ENCODE measurements at regions not wholly inside any gene's neighbourhood (a gene's known extent, or its start where the extent isn't known, plus 50 kb on each side); places are given as distances from the start of the nearest gene placed in this dataset.
"Not testable (repeated sequence)": the region's sequence is repeated elsewhere in the genome, so short reads cannot be mapped to it uniquely, and the experiment has no call there.

DNA sequence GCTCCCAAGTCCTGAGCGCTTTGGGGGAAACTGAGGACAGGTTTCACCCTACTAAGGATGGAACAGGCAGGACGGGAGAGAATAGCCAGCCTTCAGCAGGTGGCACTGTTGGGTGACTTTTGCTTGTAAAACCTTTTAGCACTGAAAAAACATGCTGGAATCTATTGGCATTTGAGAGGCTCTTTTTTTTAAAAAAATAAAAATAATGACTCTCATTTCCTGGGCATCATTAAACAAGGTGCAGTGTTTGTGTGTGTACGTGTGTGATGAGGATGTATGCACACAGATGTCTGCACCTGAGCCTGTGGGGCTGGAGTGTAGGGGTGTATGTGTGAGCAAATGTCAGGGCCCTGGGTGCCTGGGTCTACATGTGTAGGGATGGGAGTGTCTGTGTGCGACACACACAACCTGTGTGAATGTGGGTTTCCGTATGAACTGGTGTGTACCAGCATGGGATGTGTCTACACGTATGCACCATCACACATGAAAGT, 177.9 kb downstream of the RPS24 start:
- peak; percentile 60 for DNase-seq

DNA sequence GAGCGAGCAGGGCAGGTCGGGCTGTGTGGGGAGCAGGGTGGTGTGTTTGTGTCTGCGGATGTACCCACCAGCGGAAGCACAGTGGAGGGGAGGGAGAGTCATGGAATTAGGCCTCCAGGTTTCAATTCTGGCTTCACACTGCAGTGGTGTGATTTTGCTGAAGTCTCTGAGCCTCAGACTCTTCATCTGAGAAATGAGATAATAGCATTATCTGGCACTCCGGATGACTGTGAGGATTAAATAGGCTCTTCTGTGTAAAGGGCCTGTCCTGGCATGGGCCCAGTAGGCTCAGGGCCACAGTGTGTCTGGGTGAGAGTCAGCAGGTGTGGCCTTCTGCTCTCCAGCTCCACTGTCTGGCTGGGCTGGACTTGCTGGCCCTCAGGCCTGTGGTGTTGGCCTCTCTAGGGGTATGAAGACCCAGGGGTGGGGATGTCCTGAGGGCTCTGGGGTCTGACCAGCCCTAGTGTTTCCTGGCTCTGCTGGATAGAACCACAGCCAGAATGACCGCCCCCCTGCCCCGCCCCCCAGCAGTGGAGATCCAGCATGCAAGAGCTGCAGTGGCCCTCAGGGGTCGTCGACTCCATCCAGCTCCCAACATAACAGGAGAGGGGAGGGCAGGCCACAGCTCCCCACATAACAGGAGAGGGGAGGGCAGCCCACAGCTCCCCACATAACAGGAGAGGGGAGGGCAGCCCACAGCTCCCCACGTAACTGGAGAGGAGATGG, 178.6 kb downstream of the RPS24 start:
- no peak for DNase-seq

DNA sequence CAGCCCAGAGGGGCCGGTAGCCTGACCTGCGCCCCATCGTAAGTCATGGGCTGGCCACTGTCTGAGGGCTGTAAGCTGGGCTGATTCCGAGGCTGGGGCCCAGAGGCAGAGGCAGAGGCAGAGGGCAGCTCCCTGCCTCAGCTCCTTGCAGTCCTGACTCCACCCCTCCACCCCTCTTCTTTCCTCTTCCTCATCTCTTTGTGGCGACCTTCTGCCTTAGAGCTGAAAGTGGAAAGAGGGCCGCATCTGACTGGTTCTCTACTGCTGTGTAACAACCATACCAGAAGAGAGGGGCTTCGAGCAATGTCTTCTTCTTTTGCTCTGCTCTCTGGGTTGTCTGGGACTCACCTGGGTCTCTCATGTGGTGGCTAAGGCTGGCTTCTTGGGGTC, 179.1 kb downstream of the RPS24 start:
- no peak for DNase-seq

DNA sequence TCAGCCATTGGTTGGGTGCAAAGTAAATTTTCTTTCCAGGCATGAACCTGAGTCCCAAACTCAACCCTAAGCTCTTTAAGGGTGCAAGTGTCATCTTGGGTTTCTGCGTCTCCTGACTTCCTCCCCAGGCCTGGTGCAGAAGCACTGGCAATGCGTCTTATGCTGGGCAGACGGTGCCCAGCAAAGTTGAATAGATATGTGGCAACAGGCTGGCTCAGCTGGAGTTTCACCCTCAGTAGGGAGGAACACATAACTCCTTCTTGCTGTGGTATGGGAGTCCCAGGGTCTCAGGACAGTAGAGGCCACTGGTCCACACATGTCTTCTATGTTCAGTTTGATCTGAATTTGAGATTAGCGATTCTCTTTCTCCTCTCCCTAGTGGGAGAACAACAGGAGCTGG, 181.3 kb downstream of the RPS24 start:
- no peak for DNase-seq

DNA sequence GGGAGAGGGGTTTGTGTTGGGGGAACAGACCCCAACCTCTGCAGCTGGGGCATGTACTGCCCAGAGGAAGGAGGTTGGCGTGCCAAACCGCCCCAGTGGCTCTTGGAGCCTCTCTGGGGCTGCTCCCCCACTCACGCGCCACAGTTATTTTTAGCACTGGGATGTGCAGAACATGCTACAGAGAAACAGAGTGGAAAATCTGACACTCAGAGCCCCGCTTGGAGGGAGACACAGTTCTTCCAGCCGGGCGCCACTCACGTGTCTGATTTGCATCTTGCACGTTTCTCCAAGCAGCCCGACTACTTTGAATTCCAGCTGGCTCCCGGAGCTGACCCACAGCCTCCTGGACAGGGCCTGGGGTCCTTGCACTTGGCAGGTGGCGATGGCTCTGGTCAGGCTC, 182.0 kb downstream of the RPS24 start:
- DNase-seq = peak; percentile 87

DNA sequence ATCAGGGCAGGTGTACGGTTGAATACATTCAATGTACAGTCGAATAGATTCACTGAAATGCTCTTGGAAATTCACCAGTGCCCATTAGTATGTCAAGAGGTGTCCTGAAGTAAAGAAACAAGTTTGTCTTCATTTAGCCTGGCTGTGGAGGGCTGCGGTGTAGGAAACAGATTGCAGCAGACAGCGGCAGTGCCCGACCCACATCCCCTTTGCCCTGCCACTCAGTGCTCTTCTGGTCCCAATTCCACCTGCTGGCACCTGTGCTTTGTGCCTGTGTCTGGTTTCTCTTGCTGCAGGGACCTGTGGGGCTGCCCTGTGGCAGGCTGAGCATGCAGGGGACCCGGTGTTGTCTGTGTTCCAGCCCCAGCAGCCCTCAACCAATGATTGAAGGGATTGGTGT, 183.7 kb downstream of the RPS24 start:
- DNase-seq = no peak

DNA sequence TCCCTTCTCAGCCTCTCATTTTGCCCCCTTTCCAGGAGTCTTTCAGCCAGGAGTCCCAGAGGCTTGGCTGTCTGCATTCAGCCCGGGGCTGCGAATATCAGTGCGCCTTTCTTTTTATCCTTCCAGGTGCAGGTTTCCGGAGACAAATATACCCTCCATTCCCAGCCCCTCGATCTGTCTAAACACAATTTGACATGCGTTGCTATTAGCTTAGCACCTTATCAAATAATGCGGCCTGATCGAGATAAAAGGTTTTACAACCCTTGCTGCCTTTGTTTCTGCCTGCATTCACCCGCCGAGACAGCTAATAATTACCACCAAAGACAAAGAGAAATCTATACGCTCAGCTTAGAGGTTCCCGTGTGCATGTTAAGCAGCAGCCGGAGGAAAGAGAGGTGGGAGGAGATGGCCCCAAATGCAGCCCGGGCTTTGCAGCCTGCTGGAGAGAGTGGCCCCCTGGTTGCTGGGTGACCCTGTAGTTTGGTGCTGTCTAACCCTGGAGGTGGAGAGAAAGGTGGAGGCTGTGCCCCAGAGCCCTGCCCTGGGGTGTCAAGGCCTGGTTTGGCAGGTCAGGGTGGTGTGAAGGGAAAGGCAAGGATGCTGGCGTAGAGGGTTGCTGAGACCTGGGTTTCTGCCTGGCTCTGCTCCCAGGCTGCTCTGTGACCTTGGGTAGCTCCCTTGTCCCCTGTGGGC, 185.3 kb downstream of the RPS24 start:
- DNase-seq = no peak

DNA sequence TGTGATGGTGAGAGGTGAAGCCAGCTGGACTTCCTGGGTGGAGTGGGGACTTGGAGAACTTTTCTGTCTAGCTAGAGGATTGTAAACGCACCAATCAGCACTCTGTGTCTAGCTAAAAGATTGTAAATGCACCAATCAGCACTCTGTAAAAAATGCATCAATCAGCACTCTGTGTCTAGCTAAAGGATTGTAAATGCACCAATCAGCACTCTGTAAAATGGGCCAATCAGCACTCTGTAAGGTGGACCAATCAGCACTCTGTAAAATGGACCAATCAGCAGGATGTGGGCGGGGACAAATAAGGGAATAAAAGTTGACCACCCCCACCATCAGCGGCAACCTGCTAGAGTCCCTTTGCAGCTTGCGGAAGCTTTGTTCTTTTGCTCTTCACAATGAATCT, 185.9 kb downstream of the RPS24 start:
- DNase-seq = not testable (repeated sequence)

DNA sequence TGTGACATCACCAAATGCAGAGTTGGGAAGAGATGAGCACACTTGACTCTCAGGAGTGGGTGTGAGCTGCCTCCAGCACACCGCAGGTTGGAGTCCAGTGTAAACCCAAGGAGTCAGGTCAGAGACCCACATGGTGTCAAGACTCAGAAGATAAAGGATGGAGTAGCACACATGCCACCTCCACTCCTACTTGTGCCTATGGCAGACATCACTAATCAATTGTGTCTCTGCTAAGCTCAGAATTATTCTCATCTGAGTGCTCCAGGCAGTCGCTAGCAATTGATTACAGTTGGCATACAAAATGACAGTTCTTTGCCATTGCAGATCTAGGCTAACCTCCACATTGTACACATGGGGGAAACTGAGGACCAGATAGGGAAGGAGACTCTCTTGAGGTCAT, 187.1 kb downstream of the RPS24 start:
- DNase-seq = no peak

DNA sequence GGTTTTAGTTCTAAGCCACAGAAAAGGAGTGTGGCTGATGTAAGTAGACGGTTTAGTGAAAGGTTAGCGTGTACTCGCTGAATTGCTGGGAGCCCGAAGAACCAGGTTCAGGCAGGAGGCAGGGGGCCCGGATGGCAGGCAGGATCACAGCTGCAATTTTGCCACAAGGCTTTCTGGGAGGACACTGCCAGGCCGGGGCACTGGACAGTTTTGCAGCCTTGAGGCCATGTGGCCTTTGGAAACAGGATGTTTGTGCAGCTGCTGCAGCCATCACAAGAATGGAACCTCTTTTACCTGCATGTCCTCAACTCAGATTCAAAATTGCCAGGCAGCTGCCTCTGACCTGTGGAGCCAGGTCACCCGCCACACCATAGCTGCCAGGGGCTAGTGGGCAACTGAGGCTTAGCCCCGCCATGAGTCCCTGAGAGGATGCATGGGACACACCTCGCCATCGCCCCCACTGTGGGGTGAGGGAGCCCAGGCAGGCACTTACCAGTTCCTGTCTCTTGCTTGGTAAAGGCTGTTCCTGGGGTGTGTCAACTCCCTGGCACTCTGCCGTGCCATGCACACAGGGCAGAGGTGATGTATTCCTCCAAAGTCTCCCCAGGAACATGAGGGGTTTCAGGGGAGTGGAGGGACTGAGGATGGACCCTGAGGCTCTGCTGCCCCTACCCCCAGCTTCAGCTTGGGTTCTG, 188.6 kb downstream of the RPS24 start:
- DNase-seq = no peak

DNA sequence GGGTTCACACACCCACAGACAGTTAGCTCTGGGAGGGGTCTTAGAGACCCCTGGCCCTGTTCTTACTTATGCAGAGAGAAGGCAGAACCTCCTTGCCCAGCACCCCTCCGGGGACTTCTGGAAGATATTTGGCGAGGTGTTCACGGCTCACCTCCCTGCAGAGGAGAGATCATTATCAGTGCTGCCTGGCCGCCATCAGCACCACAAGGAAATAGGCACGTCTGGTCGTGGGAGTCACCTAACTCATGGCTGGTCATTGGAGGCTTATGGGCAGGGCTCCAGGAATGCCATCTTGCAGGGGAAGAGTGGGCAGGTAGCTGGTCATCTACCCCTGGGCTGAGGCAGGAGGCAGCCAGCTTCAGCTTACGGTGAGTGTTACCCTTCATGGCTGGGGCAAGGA, 189.4 kb downstream of the RPS24 start:
- DNase-seq = no peak

DNA sequence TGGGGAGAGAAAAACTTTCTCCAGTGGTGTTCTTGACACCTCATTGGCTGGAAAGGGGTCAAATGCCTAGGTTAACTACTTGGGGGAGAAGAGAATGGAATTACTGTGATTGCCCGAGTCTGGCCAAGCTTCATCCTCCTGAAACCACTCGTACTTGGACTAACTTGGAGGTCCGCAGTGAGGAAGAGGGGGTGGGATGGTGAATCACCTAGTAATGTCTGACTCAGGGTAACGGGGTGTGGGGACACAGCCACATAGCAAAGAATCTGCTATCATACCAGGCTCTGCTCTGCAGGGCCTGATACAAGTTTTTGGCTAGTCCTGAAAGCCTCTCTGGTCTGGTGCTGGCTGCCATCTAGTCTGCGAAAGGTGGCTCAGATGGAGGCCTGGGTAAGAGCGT, 190.9 kb downstream of the RPS24 start:
- DNase-seq = peak; percentile 66

DNA sequence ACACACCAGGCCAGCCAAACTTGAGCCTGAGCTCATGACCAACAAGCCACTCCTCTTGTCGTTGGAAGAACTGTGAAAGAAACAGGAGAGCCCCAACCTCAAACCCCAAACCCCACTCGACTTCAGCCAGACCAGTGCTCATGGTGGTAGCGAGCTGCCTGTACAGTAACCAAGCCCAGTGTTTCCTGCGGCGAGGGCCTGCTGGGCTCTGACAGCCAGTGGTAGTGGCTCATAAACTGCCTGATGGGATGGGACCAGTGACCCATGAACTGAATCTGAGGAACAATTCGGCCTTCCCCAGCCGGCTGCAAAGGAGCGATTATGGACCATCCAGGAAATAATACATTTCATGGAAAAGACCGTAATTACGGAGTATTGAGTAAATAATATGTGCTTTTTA, 191.9 kb downstream of the RPS24 start:
- no peak for DNase-seq

DNA sequence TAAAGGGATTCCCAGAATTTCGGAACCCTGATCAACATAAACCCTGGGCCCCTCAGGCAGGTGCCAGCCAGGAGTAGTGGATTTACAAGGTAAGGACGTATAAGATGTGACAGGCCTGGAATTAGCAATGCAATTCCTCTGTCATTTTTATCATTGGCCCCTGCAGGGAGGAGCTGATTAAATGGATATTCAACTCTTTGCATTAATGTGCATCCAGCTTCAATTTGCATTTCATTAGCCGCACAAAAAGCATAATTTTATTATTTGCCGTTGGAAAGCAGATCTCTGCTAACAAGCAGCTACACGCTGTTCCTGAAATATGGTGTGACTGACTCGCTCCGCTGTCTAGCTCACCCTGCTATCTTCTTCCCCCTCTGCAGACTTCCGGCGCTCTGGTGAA, 195.8 kb downstream of the RPS24 start:
- no peak for DNase-seq

DNA sequence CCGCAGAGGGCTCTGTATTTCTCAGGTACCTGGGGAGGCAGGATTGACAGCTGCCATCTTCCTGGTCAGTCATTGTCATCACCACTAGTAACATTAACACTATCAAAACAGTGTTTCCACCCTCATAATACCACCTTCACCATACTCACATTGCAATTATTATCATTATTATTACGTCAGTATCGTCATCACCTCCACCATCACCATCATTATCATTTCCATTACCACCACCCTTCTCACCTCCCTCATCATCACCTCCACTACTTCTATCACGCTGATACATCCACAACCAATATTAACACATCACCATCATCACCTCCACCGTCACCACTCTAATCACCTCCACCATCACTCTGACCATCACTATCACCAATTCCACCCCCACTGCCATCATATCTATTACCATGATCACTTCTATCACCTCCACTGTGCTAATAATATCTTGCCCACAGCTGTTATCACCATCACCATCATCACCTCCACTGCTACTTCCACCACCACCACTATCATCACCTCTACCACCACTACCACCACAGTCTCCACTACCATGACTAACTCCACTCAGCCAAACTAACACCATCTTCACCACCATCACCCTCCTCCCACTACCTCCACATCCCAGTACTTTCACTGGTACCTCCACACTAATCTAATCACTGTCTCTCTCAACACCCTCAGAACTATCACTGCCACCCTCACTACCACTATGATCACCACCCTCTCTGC, 196.4 kb downstream of the RPS24 start:
- no peak for DNase-seq

DNA sequence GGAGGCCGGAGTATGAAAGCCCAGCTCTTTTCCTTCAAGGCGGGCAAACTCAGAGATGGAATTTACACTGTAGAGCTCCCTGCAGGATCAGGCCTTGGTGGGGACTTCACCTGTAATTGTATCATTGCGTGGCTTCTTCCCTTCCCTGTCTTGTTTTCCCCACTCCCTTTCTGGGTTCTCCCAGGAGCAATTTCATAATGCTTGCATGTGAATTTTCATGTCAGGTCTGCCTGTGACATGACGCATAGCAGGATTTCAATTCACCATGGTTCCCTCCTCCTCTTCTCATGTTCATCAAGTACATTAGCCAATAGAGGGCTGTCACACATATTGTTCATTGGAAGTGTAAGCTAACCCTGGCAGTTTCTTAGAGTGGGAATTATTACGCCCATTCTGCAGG, 197.7 kb downstream of the RPS24 start:
- no peak for DNase-seq

DNA sequence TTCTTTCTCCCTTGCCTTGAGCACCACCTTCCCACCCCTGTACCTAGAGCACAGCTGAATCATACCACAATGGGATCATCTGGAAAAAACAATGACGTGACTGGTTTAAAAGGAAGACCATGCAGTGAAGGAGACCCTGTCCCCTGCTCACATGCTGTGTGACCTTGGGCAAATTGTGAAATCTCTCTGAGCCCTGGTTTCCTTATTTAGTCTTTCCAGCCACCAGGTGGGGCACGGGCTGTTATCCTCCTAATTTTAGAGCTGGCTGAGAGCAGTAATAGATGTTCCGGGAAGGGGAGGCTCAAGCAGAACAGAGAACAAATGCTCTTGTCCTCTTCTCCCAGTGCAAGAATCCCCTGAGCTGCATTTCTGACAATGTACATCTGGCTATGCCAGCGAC, 198.3 kb downstream of the RPS24 start:
- no peak for DNase-seq

DNA sequence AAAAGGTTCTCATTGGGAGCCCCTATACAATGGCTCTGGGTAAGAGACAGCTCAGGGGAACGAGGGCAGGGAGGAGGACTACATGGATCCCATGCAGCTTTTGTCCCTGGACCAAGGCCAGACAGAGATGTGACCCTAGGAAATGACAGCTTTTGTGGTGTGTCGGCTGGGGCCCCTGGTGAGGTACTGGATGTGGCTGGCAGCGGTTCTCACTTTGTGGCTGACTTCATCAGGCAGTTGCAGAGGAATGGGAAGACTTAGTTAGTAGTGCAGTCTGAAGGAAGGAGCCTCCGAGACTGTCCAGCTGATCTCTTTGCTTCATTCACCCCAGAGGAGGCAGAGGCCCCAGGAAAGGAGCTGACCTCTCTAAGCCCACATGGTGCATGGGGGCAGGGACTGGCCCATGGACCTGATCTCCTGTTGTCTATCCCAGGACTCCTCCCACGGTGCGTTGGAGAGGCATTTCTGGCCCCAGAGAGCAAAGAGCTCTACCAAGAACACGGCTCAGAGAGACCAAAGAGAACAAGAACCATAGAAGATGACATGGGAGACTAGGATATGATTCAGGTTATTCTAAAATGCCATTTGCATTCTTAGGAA, 202.9 kb downstream of the RPS24 start:
- no peak for DNase-seq

DNA sequence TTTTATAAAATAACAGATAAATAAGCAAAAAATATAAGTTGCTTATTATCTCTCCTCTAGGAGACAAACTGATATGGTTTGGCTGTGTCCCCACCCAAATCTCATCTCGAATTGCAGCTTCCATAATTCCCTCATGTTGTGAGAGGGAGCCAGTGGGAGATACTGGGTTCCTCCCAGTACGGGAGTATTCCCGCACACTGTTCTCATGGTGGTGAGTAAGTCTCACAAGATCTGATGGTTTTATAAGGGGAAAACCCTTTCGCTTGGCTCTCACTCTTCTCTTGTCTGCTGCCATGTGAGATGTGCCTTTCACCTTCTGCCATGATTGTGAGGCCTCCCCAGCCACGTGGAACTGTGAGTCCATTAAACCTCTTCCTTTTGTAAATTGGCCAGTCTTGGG, 204.3 kb downstream of the RPS24 start:
- DNase-seq = not testable (repeated sequence)

DNA sequence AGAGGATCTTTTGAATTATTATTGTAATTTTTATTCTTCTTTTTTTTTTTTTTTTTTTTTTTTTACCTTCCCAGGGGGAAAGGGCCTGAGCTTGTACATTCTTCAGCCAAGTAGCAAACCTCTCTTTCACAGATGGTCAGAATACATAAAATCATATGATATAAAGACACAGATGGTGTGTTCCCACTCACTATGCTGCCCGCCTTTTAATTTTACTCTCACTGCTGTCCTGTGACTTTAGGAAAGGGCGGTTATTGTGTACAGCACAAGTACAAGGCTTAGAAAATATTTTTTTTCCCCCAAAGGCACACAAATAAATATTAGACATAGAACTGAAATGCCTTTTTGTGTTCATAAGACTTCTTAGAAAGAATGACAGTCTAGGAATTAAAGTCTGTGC, 213.6 kb downstream of the RPS24 start:
- no peak for DNase-seq

DNA sequence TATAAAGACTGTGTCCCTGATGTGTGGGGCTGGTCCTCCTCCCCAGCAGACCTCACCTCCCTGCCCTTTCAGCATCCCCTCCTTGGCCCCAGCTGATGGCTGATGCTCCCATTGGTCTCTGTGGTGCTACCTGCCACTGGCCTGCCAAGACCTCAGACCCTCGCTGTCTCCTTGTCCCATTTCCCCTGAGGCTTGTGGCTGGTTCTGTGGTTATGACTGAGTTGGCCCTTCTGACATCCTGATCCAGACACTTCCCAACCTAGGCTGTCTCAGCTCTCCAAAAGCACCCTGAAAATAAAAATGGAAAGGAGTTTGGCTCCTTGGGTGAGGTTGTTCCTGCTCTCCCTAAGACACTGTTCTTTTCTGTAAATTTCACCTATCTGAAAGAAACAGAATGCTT, 214.2 kb downstream of the RPS24 start:
- DNase-seq = no peak

DNA sequence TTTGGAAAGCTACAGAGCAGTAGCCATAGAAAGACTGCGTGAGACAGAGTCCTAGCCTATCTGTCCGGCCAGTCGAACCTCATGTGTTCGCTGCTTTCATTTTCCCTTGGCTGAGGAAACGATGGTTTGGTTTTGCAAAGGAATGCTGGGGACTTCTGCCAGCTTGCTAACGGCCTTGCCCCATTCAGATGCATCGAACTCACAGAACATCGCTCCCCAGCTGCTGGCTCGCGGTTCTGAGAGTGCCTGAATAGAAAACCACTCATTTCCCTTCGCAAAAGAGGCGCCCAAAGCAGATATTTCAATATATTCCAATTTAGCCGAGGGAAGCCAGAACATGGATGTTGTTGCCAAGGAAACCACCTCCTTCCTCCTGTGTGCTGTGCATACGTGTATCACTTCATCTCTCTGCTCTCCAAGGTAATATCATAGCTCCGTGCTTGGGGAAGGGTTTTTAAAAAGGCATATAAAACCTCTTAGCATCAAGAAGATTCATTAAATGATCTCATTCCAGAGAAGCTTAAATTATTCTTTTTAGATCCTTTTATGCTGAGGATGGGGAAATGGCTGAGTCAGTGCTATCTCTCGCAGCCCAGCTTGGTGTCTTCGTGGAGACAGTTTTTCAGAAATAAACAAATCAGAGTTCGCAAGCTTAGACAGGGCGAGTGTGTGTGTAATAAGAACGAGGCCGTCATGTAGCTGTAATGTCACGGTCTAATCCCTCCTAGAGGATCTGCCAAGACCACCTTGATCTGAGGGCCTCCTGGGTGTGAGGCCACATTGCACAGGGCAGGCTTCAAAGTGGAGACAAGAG, 215.2 kb downstream of the RPS24 start:
- DNase-seq = peak; percentile 55
